Mammary epithelial cell (primary cell): ENCODE measurements at regions not wholly inside any gene's neighbourhood (a gene's known extent, or its start where the extent isn't known, plus 50 kb on each side); places are given as distances from the start of the nearest gene placed in this dataset.

Experiments
- EZH2 ChIP-seq: IDR thresholded peaks from 2 replicates; pipeline ENCODE4 v1.6.1; 2012; ENCODE audit warnings: low read length, inconsistent platforms, borderline replicate concordance
- TF ChIP-seq, protein P1 (sequence below), 2 donors: IDR thresholded peaks in 1 of 2; conservative IDR thresholded peaks in 1 of 2; 2 replicates each; pipeline ENCODE4 v1.5.1; 2011 to 2012; ENCODE audit warnings: inconsistent platforms in 2 of 2, low read length in 2 of 2, mild to moderate bottlenecking in 2 of 2, control low read depth in 1 of 2, low read depth in 1 of 2; ENCODE audit not compliant: insufficient read depth in 1 of 2; ENCODE audit errors: extremely low read depth in 1 of 2

DNA sequence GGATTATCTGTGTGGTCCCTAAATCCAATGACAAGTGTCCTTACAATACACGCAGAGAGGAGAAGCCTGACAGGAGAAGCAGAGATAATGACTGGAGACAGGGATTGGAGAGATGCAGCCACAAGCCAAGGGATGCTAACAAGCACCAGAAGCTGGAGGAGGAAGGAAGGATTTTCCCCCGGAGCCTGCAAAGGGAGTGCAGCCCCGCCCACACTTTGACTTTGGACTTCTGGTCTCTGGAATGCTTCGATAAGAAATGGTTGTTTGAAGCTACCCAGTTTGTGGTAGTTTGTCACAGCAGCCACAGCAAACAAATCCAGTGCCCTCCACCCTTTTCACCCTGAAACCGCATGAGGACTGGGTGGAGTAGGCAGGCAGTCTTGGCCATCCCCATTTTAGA lies 77.2 kb upstream of the BOD1 start:
- TF ChIP-seq, protein P1, sequence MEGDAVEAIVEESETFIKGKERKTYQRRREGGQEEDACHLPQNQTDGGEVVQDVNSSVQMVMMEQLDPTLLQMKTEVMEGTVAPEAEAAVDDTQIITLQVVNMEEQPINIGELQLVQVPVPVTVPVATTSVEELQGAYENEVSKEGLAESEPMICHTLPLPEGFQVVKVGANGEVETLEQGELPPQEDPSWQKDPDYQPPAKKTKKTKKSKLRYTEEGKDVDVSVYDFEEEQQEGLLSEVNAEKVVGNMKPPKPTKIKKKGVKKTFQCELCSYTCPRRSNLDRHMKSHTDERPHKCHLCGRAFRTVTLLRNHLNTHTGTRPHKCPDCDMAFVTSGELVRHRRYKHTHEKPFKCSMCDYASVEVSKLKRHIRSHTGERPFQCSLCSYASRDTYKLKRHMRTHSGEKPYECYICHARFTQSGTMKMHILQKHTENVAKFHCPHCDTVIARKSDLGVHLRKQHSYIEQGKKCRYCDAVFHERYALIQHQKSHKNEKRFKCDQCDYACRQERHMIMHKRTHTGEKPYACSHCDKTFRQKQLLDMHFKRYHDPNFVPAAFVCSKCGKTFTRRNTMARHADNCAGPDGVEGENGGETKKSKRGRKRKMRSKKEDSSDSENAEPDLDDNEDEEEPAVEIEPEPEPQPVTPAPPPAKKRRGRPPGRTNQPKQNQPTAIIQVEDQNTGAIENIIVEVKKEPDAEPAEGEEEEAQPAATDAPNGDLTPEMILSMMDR (conservative IDR thresholded peaks at IDR 0.05 in 1 of 2, IDR thresholded peaks at IDR 0.05 in 1 of 2; ENCODE audit: extremely low read depth in 1 of 2, insufficient read depth in 1 of 2, low read depth in 1 of 2, low read length in 2 of 2), result no peak
- TF ChIP-seq EZH2, result no peak
